HG03097 (cell line): ENCODE measurements at regions not wholly inside any gene's neighbourhood (a gene's known extent, or its start where the extent isn't known, plus 50 kb on each side); places are given as distances from the start of the nearest gene placed in this dataset.
A peak's percentile ranks its signal among the peaks of the same experiment; 100 is the strongest.
"Not testable (repeated sequence)": the region's sequence is repeated elsewhere in the genome, so short reads cannot be mapped to it uniquely, and the experiment has no call there.

Experiments used
- ATAC-seq: cut with Tn5 transposase; IDR thresholded peaks from one replicate; pipeline ENCODE4 v1.9.1; 2021; ENCODE audit not compliant: unreplicated experiment, low FRiP score

DNA sequence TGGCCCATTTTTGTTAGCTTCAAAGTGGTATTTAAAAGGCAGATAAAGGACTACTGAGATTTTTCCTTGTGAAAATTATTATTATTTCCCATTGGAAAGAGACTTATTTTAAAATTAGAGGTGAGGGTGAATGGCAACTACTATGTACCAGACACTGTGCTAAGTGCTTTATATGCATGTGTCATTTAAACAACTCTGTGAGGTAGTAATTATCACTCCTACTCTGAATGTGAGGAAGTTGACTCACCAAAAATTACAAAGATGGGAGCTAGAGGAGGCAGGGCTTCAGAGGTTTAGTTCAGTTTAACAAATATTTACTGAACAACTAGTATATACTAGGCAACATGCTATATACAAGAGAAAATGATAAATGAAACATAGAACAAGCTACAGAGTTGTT, 78.2 kb downstream of the MSL3 start:
- no peak for ATAC-seq

DNA sequence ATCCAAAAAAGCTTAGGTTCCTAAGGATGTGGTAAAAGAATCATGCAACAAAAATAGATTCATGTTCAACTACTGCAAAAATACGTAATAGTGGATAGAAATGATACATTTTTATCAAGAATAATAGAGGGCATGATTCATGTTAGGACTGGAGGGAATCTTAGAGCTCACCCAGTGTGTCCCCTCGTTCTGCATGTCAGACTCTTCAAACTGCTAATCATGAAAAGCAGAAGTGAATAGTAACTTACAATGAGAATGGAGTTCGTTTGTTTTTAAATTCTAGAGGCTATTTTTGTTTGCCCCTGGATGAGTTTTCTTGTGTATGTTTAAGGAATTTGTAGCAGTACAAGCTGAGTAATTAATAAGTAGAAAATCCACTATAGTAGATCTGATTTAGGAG, 79.4 kb downstream of the MSL3 start:
- ATAC-seq, result no peak

DNA sequence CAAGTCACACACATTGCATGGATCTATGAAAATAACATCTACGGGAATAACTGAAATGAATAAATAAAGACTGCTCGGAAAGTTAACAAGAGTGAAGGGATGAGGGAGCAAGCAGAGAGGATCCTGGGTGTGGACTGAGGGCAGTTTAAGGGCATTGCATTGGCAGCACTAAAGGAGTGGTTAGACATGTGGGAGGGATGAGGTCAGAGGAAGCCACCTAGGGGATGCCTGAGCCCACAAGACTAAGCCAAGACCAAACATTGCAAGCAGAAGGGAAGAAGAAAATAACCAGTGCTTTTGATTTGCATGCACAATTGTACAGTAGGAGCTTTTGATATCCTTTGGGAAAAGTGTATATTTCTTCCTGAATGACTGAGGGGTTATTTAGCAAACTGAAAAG, 106.1 kb downstream of the MSL3 start:
- ATAC-seq, result no peak

DNA sequence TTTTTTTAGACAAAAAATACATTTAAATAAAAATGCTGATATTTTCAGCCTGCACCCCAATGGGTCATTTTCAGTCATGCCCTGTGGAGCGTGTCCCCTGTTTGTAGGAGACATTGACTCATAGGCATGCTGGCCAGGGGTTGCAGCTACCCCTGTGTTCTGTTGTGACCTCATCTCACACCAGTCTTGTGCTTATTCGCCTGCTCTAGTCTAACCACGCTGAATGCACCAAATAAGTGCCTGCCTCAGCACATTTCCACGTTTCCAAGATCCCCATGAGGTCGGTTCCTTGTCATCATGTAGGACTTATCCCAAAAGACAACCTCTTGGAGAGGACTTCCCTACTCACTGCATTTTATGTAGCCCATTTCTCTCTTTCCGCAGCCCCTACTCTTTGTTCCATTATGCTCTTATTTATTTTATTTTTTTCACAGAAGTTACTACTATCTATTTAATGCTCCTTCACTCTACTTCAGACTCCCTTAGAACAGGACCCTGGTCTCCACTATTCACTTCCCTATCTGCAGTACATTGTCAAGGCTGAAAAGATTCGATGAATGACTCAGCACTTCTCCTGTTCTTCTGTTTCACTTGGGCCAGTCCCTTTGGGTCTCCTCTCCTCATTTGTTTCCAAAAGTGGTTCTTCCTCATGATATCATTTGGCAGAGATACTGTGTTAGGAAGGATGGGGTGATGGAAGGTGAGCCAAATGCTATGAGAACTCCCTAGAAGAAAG, 109.7 kb downstream of the MSL3 start:
- ATAC-seq, result no peak

DNA sequence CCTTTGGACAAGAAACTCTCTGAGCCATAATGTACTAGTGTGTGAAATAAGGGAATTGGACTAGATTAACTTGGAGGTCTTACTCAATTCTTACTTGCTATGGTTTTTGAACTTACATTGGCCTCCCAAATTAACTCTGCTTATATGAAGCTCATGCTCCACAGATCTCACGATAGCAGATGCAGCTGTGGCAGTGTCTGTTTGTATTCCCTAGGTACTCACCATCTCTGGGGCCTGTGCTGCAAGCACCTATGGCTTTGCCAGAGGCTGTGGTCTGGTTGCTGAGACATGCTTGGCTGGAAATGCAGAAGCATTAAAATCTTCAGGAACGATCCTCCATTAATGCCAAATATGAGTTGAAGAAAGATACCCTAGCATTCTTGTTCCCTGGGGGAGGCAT, 112.8 kb downstream of the MSL3 start:
- no peak for ATAC-seq

DNA sequence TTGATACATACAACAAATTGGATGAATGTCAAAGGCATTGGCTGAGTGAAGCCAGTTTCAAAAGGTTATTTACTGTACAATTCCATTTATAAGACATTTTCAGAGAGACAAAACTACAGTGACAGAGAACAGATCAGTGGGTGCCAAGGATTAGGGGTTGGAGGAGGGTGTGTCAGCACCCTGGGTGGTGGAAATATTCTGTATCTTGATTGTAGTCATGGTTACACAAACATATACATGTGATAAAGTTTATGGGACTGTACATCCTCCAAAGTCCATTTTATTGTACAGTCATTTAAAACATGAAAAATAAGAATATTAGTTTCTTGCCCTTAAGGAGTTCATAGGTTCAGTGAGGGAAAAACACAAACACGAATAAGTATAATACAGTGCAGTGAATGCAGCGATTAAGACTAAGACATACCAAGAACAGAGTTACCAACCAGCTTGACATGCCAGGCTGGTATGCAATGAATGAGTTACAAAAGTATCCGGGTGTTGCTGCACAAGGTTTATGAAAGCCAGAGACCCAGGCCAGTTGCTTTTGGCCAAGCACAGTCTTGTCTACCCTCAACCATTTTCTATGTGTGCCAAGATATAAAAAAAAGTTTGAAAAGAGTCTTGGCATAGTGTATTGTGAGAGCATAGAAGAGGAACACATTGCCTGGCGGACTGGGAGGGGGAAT, 123.6 kb downstream of the MSL3 start:
- no peak for ATAC-seq

DNA sequence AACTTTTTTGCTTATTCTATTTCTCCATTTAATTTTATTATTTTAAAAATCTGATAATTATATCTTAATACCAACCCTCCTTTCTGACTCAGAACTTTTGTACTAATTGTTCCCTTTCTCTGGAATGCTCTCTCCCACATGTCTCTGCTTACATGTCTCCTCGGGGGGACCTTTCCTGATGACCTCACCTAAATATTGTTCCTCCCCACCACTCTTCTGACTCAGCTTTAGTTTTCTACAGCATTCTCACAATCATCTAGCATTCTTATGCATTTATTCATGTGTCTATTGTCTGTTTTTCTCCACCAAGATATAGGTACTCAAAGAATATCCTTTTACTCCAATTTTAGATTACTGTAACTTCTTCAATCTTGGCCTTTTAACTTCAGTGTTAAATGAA, 128.7 kb downstream of the MSL3 start:
- no peak for ATAC-seq

DNA sequence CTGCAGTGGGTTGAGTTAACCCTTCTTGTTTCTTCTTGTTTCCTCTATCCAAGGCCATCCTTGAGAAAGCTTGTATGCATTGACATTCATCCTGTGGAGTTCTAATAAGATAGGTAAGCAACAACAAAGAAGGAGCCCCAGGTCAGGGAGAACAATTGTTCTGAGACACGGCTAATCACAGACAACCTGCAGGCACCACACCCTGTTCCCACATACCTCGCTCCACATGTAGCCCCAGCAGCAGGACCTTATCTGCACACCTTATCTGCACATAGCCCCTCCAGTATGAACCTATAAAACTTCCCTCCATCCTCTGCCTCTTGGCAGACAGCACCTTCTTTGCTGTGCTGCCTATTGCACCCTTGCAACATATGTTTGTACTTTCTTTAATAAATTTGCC, 129.1 kb downstream of the MSL3 start:
- ATAC-seq, result no peak

DNA sequence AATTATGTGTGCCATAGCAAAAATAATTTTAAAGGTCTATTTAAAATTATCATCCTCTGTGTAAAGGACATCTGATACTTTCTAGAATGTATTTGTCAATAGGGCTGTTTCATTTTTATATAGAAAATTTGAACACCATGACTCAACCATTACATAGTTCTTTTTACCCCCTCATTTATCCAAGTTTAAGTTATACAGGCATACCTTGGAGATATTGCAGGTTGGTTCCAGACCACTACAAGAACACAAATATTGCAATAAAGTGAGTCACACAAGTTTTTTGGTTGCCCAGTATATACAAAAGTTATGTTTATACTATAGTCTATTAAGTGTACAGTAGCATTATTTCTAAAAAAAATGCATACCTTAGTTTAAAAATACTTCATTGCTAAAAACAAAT, 130.4 kb downstream of the MSL3 start:
- no peak for ATAC-seq

DNA sequence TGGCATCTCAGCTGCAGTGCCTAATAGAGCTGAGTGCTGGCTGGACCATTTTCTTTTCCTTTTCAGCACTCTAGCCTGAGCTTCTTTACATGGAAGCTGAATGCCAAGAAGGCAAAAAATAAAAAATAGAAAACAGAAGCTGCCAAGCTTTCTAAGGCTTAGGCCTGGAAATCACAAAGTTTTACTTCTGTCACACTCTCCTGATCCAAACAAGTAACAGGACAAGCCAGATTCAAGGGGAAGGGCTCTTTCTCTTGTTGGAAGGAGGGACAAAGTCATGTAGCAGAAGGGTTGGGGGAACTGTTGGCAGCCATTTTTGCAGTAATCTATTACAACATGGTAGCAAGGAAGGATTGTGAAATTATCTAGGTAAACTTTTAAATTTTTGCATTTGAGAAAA, 131.8 kb downstream of the MSL3 start:
- ATAC-seq, result no peak

DNA sequence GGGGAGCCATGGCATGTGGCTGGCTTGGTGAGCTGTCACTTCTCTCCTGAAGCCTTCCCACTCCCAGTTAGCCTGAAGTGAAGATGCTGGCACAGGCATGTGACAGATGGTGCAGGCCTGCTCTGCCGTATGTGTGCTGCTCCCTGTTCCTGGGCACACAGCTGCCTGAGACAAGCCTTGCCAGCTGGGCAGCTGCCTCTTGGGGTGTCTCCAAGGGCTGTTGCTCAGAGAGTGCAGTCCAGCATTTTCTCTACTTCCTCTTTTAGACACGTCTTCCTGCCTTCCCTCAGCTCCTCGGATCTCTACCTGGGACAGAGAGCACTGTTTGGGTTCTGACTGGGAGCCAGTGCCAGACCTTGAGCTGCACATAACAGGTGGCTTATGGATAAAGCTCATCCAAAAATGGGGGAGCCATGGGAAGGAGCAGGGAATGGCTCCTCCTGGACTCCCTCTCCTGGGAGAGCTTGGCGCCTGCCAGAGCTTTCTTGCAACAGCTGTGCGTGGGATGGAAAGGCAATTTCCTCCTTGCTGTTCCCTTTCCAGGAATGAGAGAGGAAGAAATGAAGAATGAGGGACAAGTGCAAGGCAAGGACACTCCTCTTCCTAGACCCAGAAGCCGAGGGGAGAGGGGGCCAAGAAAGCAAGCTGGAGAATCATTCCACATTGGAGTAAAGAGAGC, 132.9 kb downstream of the MSL3 start:
- no peak for ATAC-seq

DNA sequence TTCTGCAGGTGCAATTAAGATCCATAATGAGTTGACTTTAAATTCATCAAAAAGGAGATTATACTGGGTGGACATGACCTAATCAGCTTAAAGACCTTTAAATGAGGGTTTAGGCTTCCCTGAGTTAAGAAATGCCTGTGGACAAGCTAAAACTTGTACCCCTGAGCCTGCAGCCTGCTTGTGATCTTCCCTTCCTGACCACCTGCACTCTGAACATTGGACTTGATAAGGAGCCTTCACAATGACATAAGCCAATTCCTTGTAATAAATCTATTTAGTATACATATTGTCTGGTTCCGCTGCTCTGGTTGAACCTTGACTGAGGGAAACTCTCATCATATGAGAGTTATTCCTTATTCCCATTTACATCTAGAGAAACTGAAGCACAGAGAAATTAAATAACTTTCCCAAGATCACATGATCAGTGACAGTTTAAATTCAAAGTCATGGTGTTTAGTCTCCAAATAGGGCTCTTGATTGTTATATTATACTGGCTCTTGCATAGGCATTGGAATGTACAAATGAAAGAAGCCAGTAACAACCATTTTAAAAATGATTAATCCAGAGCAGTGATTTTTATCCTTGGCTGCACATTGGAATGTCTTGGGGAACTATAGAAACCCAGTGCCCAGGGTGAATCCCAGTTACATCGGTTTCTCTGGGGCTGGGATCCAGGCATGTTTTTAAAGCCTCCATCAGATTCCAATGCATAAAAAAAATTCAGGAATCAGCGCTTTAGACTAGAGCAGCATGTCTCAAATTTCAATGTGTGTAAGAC, 136.1 kb downstream of the MSL3 start:
- ATAC-seq, result no peak

DNA sequence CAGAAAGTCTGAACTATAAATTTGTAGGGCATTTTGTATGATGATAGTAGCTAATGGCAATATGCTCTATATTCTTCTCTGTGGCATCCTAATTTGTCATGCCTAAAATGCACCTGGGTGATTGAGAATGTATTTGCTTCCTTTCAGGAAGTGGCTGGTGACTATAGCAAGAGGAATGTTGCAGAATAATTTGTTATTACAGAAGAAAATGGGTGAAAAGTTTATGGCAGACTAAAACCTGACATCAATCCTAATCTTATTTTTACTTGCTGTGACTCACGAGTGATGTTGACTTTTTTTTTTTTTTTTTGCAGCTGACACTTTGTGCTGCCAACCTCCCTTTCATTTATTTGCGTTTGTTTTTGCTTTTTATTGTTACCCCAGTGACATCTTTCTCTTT, 141.1 kb downstream of the MSL3 start:
- ATAC-seq, result no peak

DNA sequence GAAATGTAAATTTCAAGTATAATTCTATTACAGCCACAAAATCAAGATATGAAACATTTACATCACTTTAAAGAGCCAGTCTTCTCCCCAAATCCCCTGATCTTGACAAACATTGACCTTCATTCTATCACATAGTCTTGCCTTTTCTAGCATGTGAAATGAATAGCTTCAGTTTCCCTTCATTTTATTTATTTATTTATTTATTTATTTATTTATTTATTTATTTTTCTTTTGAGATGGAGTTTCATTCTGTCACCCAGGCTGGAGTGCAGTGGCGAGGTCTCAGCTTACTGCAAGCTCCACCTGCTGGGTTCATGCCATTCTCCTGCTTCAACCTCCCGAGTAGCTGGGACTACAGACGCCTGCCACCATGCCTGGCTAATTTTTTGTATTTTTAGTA, 147.9 kb downstream of the MSL3 start:
- not testable (repeated sequence) for ATAC-seq

DNA sequence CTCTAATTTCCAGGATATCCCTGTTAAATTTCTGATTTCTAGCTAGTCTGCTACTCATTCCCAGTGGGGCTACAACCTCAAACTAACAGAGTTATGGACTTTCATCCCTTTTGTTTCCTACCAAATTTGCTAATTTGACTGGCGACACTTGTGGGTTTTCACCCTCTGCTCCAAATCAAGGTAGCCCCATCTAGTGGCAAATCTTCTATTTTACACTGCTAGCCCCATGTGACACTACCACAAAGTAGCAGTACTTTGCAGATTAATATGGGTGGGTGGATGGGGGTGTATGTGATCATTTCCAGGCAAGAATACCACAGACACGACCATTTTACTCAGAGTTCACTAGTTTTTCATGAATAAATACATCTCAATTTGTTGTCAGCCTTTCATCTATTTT, 150.3 kb downstream of the MSL3 start:
- ATAC-seq, result peak; percentile 83

DNA sequence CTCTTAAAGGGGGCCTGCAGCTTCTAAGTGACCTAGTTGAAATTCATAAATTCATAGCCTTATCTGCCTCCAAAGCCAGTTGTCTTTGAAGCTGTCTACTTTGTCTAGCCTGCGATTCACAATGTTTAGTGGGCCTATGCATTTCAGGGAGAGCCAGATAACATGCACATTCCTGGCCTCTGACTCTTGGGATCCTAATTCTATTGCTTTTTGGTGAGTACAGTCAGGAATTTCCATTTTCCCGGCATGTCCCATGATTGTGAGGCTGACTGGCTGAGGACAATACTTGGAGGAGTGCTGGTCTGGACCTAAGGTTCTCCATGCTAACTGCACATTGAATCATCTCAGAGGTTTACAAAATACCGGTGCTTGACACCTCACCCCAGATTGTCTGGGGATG, 155.0 kb downstream of the MSL3 start:
- no peak for ATAC-seq

DNA sequence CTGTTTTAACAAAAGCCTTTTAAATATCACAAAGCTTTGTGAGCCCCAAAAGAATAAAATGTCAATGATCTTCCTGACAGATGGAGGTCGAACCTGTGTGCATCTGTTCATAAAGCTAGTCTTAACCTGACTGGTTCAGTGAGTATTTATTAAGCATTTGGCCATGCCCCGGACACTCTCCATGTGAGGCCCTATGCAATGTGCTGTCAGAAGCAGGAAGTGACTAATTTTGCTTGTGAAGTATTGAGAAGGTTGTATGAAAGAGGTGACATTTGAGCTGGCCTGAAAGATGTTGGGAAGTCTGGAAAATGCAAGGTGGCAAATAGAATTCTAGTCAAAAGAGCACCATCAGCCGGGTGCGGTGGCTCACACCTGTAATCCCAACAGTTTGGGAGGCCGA, 171.4 kb downstream of the MSL3 start:
- no peak for ATAC-seq

DNA sequence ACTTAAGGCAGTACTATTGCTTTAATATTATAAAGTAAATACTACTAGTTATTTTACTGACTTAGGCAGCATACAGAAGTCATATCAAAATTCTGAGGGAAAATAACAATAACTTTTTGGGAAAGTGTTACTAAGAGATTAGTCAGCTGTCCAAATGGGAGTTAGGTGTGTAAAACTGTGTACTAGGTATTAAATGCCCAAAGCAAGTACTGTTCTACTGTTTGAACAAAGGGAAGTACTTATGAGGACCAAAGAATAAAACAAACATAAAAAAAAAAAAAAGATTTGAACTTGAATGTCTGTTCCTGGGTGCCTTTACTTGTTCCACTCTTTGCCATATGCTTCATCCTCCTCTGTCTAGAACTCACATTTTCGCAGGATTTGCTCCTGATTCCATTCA, 174.4 kb downstream of the MSL3 start:
- ATAC-seq, result no peak

DNA sequence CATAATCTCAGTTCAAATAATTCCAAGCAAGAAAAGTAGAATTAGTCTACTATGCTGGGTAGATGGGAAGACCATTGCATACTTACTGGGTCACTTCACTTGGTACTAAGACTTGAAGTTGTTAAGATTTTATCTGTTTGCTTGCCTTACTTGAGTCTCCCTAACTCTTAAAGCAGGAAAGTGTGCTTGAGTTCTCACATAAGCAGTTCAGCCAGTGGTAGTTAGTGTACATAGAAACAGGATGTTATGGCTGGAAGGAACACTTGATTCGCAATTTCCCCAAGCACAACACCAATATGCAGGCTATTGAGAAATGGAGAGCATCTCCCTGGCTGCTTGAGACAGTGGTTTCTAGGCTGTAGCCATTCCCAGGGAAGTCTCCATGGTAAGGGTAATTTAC, 176.1 kb downstream of the MSL3 start:
- ATAC-seq, result no peak

DNA sequence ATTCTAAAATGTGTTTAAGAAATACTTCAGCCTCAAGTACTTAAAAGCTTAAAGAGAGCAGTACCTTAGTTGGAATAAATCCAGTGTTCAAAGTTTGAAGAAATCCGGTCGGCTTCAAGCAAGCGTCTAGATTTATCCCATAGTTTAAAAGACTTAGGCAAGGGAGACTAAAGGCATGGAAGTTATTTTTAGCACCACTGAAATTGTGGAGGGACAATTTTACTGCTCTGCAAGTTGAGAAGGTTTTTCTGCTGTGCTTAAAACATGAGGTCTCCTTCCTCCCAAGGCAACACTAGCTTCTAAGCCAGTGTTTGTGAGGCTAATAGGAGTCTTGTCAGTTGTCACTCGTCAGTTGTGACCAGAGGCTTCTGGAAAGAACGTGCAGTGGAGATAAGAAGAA, 183.5 kb downstream of the MSL3 start:
- ATAC-seq, result no peak

DNA sequence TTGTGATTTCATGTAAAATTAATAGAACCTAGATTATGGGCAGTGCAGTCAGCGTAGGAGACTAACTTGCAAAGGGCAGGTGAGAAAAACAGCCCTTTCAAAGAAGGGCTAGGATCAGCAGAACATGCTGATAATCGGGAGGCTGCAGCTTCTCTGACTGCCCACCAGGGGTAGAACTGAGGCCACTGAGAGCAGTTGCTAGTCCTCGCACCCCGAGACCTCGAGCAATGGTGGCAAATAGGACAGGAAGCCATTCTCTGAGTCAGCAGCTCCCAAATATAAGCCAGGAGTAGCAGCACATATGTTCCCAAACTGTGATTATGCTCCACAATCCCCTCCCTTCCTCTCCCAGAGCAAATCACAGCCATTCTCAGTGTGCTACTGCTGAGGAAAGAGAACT, 186.5 kb downstream of the MSL3 start:
- no peak for ATAC-seq
